ACHN (cell line): ENCODE measurements at regions not wholly inside any gene's neighbourhood (a gene's known extent, or its start where the extent isn't known, plus 50 kb on each side); places are given as distances from the start of the nearest gene placed in this dataset.

ENCODE experiments used
- DNase-seq: peaks from one replicate; pipeline ENCODE4 v3.0.0-alpha.2; 2015
- in situ Hi-C: cut with HindIII; loops from 2 replicates; pipeline ENCODE4 v1.10.0; 2017; ENCODE audit warnings: low sequenced_read_pairs, low pct_ligation_motif_present, low pct_unique_long_range_greater_than_20kb

- no peak for DNase-seq
- in situ Hi-C loops, result no loop called here
These were observed 180.0 kb downstream of the CTTN start for GRCh38 chr11:70578371-70578770.

GRCh38 chr11:70578831-70579230, 180.5 kb downstream of the CTTN start:
- DNase-seq, result no peak
- in situ Hi-C loops, result no loop called here

GRCh38 chr11:70579316-70579955, 181.1 kb downstream of the CTTN start:
- no peak for DNase-seq
- in situ Hi-C loops, result no loop called here

GRCh38 chr11:70580036-70580805, 181.9 kb downstream of the CTTN start:
- DNase-seq, result no peak
- in situ Hi-C loops, result no loop called here

- in situ Hi-C loops, result no loop called here
- DNase-seq, result no peak
These were observed 183.9 kb downstream of the CTTN start for GRCh38 chr11:70581991-70582885.

GRCh38 chr11:70582886-70583641, 184.7 kb downstream of the CTTN start:
- no peak for DNase-seq
- in situ Hi-C loops, result no loop called here

GRCh38 chr11:70583781-70584218, 185.5 kb downstream of the CTTN start:
- in situ Hi-C loops, result no loop called here
- DNase-seq, result no peak

- in situ Hi-C loops, result no loop called here
- DNase-seq, result no peak
These were observed 186.3 kb downstream of the CTTN start for GRCh38 chr11:70584498-70585235.

- in situ Hi-C loops, result no loop called here
- DNase-seq, result no peak
These were observed 186.9 kb downstream of the CTTN start for GRCh38 chr11:70585236-70585545.

GRCh38 chr11:70586261-70587074, 188.1 kb downstream of the CTTN start:
- DNase-seq, result no peak
- in situ Hi-C loops, result no loop called here

- DNase-seq, result no peak
- in situ Hi-C loops, result no loop called here
These were observed 188.7 kb downstream of the CTTN start for GRCh38 chr11:70587075-70587389.

- in situ Hi-C loops, result no loop called here
- no peak for DNase-seq
These were observed 192.1 kb downstream of the CTTN start for GRCh38 chr11:70590356-70590991.

- no peak for DNase-seq
- in situ Hi-C loops, result no loop called here
These were observed 194.4 kb downstream of the CTTN start for GRCh38 chr11:70592641-70593165.

GRCh38 chr11:70593446-70593983, 195.2 kb downstream of the CTTN start:
- no peak for DNase-seq
- in situ Hi-C loops, result no loop called here

GRCh38 chr11:70594031-70594430, 195.7 kb downstream of the CTTN start:
- no peak for DNase-seq
- in situ Hi-C loops, result no loop called here

- in situ Hi-C loops, result no loop called here
- DNase-seq, result no peak
These were observed 196.3 kb downstream of the CTTN start for GRCh38 chr11:70594606-70595005.

GRCh38 chr11:70595016-70595415, 196.7 kb downstream of the CTTN start:
- no peak for DNase-seq
- in situ Hi-C loops, result no loop called here
